ENCODE measurements at regions not wholly inside any gene's neighbourhood (a gene's known extent, or its start where the extent isn't known, plus 50 kb on each side); places are given as distances from the start of the nearest gene placed in this dataset.
"Not testable (repeated sequence)": the region's sequence is repeated elsewhere in the genome, so short reads cannot be mapped to it uniquely, and the experiment has no call there.

GRCh38 chr11:123338997-123339752 lies 90.9 kb upstream of the GRAMD1B start:
- no peak for DNase-seq

GRCh38 chr11:123338266-123338800 lies 91.7 kb upstream of the GRAMD1B start:
- no peak for DNase-seq

GRCh38 chr11:123334925-123335324 lies 95.1 kb upstream of the GRAMD1B start:
- DNase-seq: no peak

GRCh38 chr11:123332577-123332976 lies 97.5 kb upstream of the GRAMD1B start:
- not testable (repeated sequence) for DNase-seq

- DNase-seq: no peak
Measured at GRCh38 chr11:123330948-123331347, 99.1 kb upstream of the GRAMD1B start.

DNA sequence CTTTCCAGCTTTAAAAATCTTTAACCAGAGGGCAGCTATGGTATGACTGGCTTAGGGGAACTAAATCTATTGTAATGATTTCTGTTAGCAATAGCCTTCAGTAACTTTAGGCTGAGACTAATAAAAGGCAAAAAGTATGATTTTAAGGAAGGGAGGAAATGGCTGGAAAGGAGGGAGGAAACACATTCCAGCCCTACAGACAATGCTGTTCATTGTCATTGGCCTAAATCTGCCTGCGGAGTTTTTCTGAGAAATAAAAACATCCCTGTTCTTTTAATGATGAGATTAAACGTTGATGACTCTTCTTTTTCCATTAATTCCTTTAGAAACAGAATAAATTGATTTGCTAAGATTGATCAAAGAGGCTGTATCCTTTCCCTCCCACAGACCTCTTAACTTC lies 99.6 kb upstream of the GRAMD1B start:
- DNase-seq: no peak

DNA sequence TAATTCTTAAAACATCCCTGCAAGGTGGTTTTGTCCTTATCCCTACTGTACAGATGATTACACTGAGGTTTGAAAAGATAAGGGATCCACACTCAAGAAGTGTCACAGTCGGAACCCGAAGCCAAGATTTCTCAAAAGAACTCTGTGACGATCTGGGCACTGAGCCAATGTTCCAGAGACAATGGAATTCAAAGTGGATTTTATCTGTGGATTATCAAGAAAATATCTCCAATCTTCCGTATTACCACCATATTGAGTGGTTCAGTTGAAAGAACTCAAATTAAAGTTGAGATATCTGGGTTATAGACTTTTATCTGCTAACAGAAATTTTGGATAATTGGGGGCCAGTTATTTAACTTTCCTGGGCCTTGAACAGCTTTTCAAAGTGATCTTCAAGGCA lies 100.0 kb upstream of the GRAMD1B start:
- no peak for DNase-seq

DNA sequence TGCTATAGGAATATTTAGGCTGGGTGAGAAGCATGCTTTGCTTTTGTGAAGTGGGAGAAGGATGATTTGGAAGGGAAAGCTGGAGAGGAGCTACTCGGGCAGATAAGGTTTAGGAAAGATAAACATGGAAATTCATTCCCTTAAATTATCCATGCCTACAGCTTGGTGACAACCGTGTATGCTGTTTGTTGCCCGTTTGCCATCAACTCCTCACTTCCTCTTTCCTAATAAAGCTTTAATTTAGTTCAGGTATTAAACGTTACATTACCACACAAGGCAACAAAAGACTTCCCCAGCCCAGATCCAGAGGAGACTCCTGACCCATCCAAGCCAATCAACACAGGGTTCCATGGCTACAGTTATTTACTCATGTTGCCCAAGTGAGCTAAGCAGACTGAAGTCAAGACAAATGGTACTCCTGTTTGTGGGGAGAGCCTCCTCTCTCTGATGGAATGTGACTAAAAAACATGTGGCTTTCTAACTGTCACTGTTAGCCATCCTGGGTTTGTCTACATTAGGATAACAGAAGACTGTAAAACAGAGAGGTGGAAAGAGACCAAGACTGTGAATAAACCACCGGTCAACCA lies 101.7 kb upstream of the GRAMD1B start:
- DNase-seq: no peak

GRCh38 chr11:123325533-123325932 lies 104.5 kb upstream of the GRAMD1B start:
- peak in 1 of 3 experiments; percentile 39 for DNase-seq

DNA sequence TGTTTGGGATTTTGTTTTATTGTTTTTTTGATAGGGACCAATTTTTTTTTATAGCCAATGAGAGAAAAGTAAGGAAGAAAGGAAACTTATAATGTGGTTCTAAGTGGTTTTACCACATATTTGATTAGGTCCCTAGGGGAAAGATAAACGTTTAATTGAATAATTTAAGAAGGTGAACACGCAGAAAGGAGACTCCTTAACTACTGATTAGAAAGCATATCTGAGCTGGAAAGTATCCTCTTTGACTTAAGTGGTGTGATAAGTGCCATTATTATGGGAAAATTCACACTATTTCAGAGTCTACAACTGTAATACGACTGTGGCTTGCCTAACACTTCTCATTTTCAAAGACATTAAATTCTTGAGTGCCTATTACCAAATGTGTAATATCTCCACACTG lies 106.5 kb upstream of the GRAMD1B start:
- peak in 2 of 3 experiments; percentile 39 to 46 for DNase-seq

- no peak for DNase-seq
Measured at GRCh38 chr11:123321636-123322035, 108.4 kb upstream of the GRAMD1B start.

DNA sequence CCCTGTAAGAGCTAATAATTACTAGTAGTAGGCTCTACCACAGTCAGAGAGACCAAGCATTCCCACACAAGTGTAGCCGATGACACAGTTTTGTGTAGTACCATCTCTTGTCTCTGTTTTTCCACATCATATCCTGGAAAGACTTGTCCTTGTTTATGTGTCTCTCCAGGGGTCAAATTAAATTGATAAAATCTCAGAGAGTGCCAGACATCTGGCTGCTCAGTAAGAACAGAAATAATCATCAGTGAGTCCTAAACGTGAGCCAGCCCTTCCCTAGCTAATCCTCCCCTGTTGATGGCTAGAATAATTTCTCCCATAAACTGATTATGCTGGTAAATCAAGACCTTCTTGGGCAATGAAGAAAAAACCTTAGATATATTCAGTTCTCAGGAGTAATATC lies 111.4 kb upstream of the GRAMD1B start:
- DNase-seq: peak in 1 of 3 experiments; percentile 32

DNA sequence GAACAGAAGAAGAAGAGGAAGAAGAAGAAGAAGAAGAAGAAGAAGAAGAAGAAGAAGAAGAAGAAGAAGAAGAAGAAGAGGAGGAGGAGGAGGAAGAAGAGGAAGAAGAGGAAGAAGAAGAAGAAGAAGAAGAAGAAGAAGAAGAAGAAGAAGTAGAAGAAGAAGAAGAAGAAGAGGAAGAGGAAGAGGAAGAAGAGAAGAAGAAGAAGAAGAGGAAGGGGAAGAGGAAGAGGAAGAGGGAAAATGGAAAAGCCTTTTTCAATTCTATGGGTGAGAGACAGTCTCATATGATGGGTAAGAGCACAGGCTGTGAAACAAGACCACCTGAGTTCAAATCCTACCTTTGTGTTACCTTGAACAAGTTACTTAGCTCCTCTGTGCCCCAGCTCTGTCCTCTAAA lies 111.9 kb upstream of the GRAMD1B start:
- not testable (repeated sequence) for DNase-seq

DNA sequence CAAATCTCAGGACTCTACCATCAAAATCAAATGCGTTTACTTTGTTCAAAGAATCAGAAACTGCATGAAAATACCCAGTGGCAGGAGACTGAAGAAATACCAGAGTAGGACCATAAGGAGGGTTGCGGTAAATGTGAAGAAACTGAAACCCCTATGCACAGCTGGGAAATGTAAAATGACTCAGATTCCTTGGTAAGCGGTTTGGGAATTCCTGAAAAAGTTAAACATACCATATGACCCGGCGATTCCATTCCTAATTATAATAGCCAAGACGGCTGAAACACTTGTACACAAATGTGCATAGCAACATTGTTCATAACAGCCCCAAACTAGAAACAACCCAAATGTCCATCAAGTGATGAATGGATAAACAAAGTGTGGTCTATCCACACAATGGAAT lies 114.1 kb upstream of the GRAMD1B start:
- no peak for DNase-seq

DNA sequence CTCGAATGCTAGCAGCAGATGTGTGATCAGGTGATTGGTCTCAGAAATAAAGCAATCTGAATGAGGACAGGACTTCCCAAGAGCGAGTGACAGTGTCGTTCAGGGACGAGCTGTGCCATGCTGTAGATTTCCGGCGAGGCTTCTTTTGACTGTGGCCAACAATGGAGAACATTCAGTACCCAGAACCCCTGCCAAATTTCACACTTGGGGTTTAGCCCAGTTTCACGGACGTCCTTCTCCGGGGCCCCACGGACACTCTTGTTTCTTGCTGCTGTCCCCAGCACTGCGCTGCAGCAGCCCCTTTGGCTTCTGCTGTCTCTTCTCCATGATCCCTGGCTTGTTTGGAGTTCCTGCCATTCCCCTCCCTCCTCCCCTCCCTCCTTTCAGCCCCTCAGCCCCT lies 115.1 kb upstream of the GRAMD1B start:
- no peak for DNase-seq

DNA sequence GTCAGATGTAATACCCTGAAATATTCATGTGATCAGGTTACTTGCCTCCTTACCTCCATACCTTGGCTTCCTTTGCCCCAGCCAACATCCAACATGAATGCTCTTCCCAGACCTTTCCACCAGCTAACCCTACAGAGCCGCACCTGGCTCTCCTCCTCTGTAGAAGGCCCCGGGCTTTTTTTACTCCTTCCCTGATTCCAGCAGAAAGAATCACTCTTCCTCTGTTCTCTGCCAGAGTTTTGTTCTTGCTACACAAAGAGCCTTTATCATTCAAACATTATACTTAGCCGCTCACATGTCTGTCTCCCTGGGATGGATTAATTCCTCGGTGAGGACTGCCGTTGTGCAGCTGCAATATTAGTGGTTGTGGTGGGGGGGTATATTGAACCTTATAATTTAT lies 116.8 kb upstream of the GRAMD1B start:
- DNase-seq: no peak

GRCh38 chr11:123308077-123308476 lies 113.0 kb upstream of the CLMP start:
- peak; percentile 72 to 96 (median 83) for DNase-seq

DNA sequence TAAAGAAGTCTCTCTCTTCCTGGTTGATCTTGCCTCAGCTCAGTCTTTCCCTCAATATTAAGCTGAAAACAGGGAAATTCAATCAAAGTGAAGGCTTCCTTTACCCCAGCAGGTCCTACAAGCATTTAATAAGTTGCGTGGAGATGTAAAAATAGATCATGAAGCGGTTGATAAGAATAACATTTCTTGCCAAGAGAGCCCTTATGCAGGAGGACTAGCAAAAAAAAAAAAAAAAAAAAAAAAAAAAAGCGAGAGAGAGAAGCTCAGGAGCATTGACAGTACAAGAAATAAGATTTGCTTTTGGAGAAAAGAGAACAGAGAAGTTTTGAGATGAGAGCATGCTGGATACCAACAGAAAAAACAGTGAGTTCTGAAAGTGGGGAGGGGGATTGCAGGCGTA lies 112.2 kb upstream of the CLMP start:
- no peak for DNase-seq

- no peak for DNase-seq
Measured at GRCh38 chr11:123306531-123306930, 111.5 kb upstream of the CLMP start.

GRCh38 chr11:123305601-123306375 lies 110.7 kb upstream of the CLMP start:
- no peak for DNase-seq

DNA sequence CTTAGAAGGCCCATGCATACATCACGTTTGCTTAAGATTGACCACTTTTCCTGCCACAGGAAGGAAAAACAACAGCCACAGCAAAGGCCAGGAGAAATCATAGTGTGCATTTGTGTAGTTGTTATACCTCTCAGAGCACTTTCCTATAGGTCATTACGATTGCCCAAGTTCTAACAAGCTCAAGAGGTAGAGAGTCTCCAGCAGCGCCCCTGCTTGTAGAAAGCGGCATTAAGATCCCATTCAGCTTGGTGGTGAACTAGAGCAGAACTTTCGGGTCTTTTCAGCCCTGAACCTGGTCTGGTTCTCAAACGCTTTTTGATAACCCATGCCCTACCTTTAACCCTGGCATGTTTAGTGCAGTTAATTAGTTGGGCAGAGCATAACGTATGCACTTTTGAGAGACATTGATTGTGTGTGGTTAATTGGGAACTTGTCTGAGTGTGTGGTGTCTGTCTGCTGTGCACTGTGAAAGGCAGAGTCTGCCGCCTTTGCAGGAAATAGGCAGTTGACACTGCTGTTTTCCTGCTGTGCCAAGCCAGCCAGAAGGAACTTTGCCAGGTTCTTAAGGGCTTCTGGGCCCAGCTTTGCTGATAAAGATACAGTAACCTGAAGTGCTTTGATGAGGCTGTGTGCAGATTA lies 109.9 kb upstream of the CLMP start:
- DNase-seq: peak in 2 of 3 experiments; percentile 60 to 65

GRCh38 chr11:123303924-123304323 lies 108.9 kb upstream of the CLMP start:
- DNase-seq: no peak

DNA sequence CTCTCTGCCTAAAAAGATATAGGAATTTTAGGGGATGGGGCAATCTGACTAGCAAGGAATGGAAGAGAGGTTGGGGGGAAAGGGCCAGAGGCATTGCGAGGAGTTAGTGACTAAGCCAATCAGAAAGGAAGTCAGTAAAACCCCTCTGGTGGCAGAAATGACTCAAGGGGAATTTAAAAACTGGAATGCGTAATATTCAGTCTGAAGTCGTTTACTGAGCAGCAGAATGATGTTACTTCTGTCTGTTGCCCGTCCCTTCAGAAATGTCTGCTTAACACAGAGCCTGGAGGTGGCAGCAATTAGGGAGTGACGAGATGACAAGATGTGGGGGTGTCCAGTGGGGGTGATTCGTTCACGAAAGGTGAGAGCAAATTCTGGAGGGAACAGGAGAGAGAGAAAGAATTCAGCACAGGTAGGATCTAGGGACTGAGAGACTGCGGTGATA lies 107.7 kb upstream of the CLMP start:
- no peak for DNase-seq

Data from NCI-H1417 (cell line).